ENCODE measurements at regions not wholly inside any gene's neighbourhood (a gene's known extent, or its start where the extent isn't known, plus 50 kb on each side); places are given as distances from the start of the nearest gene placed in this dataset.

- Histone ChIP-seq H3K36me3 (ENCODE audit: insufficient read depth, low read length) (no peaks in the 10 kb centered on the region), H3K27ac (no peak overlapping the region)
- TF ChIP-seq EZH2 (IDR thresholded peaks at IDR 0.05), result no peak
- no peak for TF ChIP-seq POLR2AphosphoS5 (IDR thresholded peaks at IDR 0.05; ENCODE audit: borderline replicate concordance, low read depth, low read length)
- no peak for TF ChIP-seq FOXP2 (optimal IDR thresholded peaks at IDR 0.05; ENCODE audit: control extremely low read depth, extremely low read length, insufficient read depth)
Measured at GRCh38 chr7:67989142-67989541, 992.5 kb downstream of the TYW1 start.

GRCh38 chr7:67990003-67990402, 993.4 kb downstream of the TYW1 start:
- TF ChIP-seq FOXP2 (optimal IDR thresholded peaks at IDR 0.05; ENCODE audit: control extremely low read depth, extremely low read length, insufficient read depth), result no peak
- TF ChIP-seq EZH2 (IDR thresholded peaks at IDR 0.05), result no peak
- TF ChIP-seq POLR2AphosphoS5 (IDR thresholded peaks at IDR 0.05; ENCODE audit: borderline replicate concordance, low read depth, low read length), result no peak
- Histone ChIP-seq H3K9me3 (ENCODE audit: low read depth, low read length) (no peaks in the 10 kb centered on the region), H3K36me3 (ENCODE audit: insufficient read depth, low read length) (no peaks in the 10 kb centered on the region), H3K9ac (ENCODE audit: insufficient read length) (no peak overlapping the region), H3K27ac (no peak overlapping the region), H3K4me3 (no peak overlapping the region)
- no peak for DNase-seq (ENCODE audit: low read depth, low spot score)

More at GRCh38 chr7:67989142-67989541, 992.5 kb downstream of the TYW1 start:
- no peak overlapping the region for H3K9ac ChIP-seq (ENCODE audit: insufficient read length)
- no peak for DNase-seq (ENCODE audit: low read depth, low spot score)
- H3K4me3 ChIP-seq, result no peak overlapping the region
- H3K9me3 ChIP-seq (ENCODE audit: low read depth, low read length), result no peaks in the 10 kb centered on the region

GRCh38 chr7:67990716-67991115, 994.1 kb downstream of the TYW1 start:
- Histone ChIP-seq H3K4me3 (no peak overlapping the region), H3K9me3 (ENCODE audit: low read depth, low read length) (no peaks in the 10 kb centered on the region), H3K36me3 (ENCODE audit: insufficient read depth, low read length) (no peaks in the 10 kb centered on the region), H3K27ac (no peak overlapping the region), H3K9ac (ENCODE audit: insufficient read length) (no peak overlapping the region)
- no peak for TF ChIP-seq EZH2 (IDR thresholded peaks at IDR 0.05)
- TF ChIP-seq FOXP2 (optimal IDR thresholded peaks at IDR 0.05; ENCODE audit: control extremely low read depth, extremely low read length, insufficient read depth), result no peak
- TF ChIP-seq POLR2AphosphoS5 (IDR thresholded peaks at IDR 0.05; ENCODE audit: borderline replicate concordance, low read depth, low read length), result no peak
- DNase-seq (ENCODE audit: low read depth, low spot score), result no peak

GRCh38 chr7:67992287-67992686, 995.7 kb downstream of the TYW1 start:
- Histone ChIP-seq H3K4me3 (no peak overlapping the region), H3K9me3 (ENCODE audit: low read depth, low read length) (no peaks in the 10 kb centered on the region), H3K36me3 (ENCODE audit: insufficient read depth, low read length) (no peaks in the 10 kb centered on the region), H3K9ac (ENCODE audit: insufficient read length) (no peak overlapping the region), H3K27ac (no peak overlapping the region)
- no peak for TF ChIP-seq FOXP2 (optimal IDR thresholded peaks at IDR 0.05; ENCODE audit: control extremely low read depth, extremely low read length, insufficient read depth)
- TF ChIP-seq EZH2 (IDR thresholded peaks at IDR 0.05), result no peak
- TF ChIP-seq POLR2AphosphoS5 (IDR thresholded peaks at IDR 0.05; ENCODE audit: borderline replicate concordance, low read depth, low read length), result no peak
- no peak for DNase-seq (ENCODE audit: low read depth, low spot score)

GRCh38 chr7:68005992-68006391, 1009.4 kb downstream of the TYW1 start:
- no peak overlapping the region for H3K9ac ChIP-seq (ENCODE audit: insufficient read length)

GRCh38 chr7:68006619-68007018, 1010.0 kb downstream of the TYW1 start:
- H3K9me3 ChIP-seq (ENCODE audit: low read depth, low read length), result no peaks in the 10 kb centered on the region
- no peak overlapping the region for H3K4me3 ChIP-seq
- no peaks in the 10 kb centered on the region for H3K36me3 ChIP-seq (ENCODE audit: insufficient read depth, low read length)

More at GRCh38 chr7:68005992-68006391, 1009.4 kb downstream of the TYW1 start:
- no peak for TF ChIP-seq FOXP2 (optimal IDR thresholded peaks at IDR 0.05; ENCODE audit: control extremely low read depth, extremely low read length, insufficient read depth)
- TF ChIP-seq EZH2 (IDR thresholded peaks at IDR 0.05), result no peak
- TF ChIP-seq POLR2AphosphoS5 (IDR thresholded peaks at IDR 0.05; ENCODE audit: borderline replicate concordance, low read depth, low read length), result no peak
- no peak for DNase-seq (ENCODE audit: low read depth, low spot score)
- Histone ChIP-seq H3K36me3 (ENCODE audit: insufficient read depth, low read length) (no peaks in the 10 kb centered on the region), H3K9me3 (ENCODE audit: low read depth, low read length) (no peaks in the 10 kb centered on the region), H3K27ac (no peak overlapping the region), H3K4me3 (no peak overlapping the region)

GRCh38 chr7:68009716-68010115, 1013.1 kb downstream of the TYW1 start:
- no peak overlapping the region for H3K27ac ChIP-seq
- H3K4me3 ChIP-seq, result no peak overlapping the region
- no peak for DNase-seq (ENCODE audit: low read depth, low spot score)
- no peaks in the 10 kb centered on the region for H3K9me3 ChIP-seq (ENCODE audit: low read depth, low read length)
- no peak overlapping the region for H3K9ac ChIP-seq (ENCODE audit: insufficient read length)
- TF ChIP-seq POLR2AphosphoS5 (IDR thresholded peaks at IDR 0.05; ENCODE audit: borderline replicate concordance, low read depth, low read length) (no peak), FOXP2 (optimal IDR thresholded peaks at IDR 0.05; ENCODE audit: control extremely low read depth, extremely low read length, insufficient read depth) (no peak), EZH2 (IDR thresholded peaks at IDR 0.05) (no peak)
- no peaks in the 10 kb centered on the region for H3K36me3 ChIP-seq (ENCODE audit: insufficient read depth, low read length)

More at GRCh38 chr7:68006619-68007018, 1010.0 kb downstream of the TYW1 start:
- H3K9ac ChIP-seq (ENCODE audit: insufficient read length), result no peak overlapping the region
- H3K27ac ChIP-seq, result no peak overlapping the region
- no peak for TF ChIP-seq EZH2 (IDR thresholded peaks at IDR 0.05)
- no peak for TF ChIP-seq POLR2AphosphoS5 (IDR thresholded peaks at IDR 0.05; ENCODE audit: borderline replicate concordance, low read depth, low read length)
- TF ChIP-seq FOXP2 (optimal IDR thresholded peaks at IDR 0.05; ENCODE audit: control extremely low read depth, extremely low read length, insufficient read depth), result no peak
- DNase-seq (ENCODE audit: low read depth, low spot score), result no peak

GRCh38 chr7:68014031-68014736, 1017.6 kb downstream of the TYW1 start:
- H3K36me3 ChIP-seq (ENCODE audit: insufficient read depth, low read length), result no peaks in the 10 kb centered on the region
- no peaks in the 10 kb centered on the region for H3K9me3 ChIP-seq (ENCODE audit: low read depth, low read length)
- no peak overlapping the region for H3K27ac ChIP-seq
- no peak overlapping the region for H3K9ac ChIP-seq (ENCODE audit: insufficient read length)
- no peak overlapping the region for H3K4me3 ChIP-seq
- no peak for DNase-seq (ENCODE audit: low read depth, low spot score)
- TF ChIP-seq POLR2AphosphoS5 (IDR thresholded peaks at IDR 0.05; ENCODE audit: borderline replicate concordance, low read depth, low read length), result no peak
- TF ChIP-seq FOXP2 (optimal IDR thresholded peaks at IDR 0.05; ENCODE audit: control extremely low read depth, extremely low read length, insufficient read depth), result no peak
- no peak for TF ChIP-seq EZH2 (IDR thresholded peaks at IDR 0.05)
